Osteocyte (in vitro differentiated cells): ENCODE measurements at regions not wholly inside any gene's neighbourhood (a gene's known extent, or its start where the extent isn't known, plus 50 kb on each side); places are given as distances from the start of the nearest gene placed in this dataset.

Experiments used
- DNase-seq: peaks from one replicate; pipeline ENCODE4 v3.0.0; 2021; ENCODE audit warnings: mixed read lengths; ENCODE audit not compliant: unreplicated experiment; ENCODE audit errors: extremely low spot score
- H3K27ac Mint-ChIP-seq: one replicate; pipeline ENCODE4 v1.8.0; 2021; ENCODE audit warnings: mild to moderate bottlenecking, mixed read lengths; ENCODE audit not compliant: unreplicated experiment
- H3K27me3 Mint-ChIP-seq: one replicate; pipeline ENCODE4 v1.8.0; 2021; ENCODE audit warnings: mixed read lengths; ENCODE audit not compliant: unreplicated experiment
- H3K36me3 Mint-ChIP-seq: one replicate; pipeline ENCODE4 v1.8.0; 2021; ENCODE audit warnings: mixed read lengths; ENCODE audit not compliant: unreplicated experiment
- H3K4me1 Mint-ChIP-seq: one replicate; pipeline ENCODE4 v1.8.0; 2021; ENCODE audit warnings: mixed read lengths; ENCODE audit not compliant: unreplicated experiment
- H3K4me3 Mint-ChIP-seq: one replicate; pipeline ENCODE4 v1.8.0; 2021; ENCODE audit warnings: mild to moderate bottlenecking, moderate library complexity, mixed read lengths; ENCODE audit not compliant: unreplicated experiment
- H3K9me3 Mint-ChIP-seq: one replicate; pipeline ENCODE4 v1.8.0; 2021; ENCODE audit warnings: mixed read lengths; ENCODE audit not compliant: unreplicated experiment
- TF ChIP-seq, protein P1 (sequence below): fragments of 200-600 bp; sonication (generic); IDR thresholded peaks from 2 replicates; pipeline ENCODE4 v1.5.0; 2021; ENCODE audit warnings: antibody characterized with exemption, mild to moderate bottlenecking, moderate library complexity

GRCh38 chr2:150858382-150858781, 370.9 kb upstream of the RND3 start:
- H3K27me3 Mint-ChIP-seq, result no peaks in the 10 kb centered on the region
- H3K4me1 Mint-ChIP-seq, result no peaks in the 10 kb centered on the region
- no peaks in the 10 kb centered on the region for H3K36me3 Mint-ChIP-seq
- H3K27ac Mint-ChIP-seq, result no peak overlapping the region
- no peak for DNase-seq
- H3K4me3 Mint-ChIP-seq, result no peak overlapping the region
- TF ChIP-seq, protein P1, sequence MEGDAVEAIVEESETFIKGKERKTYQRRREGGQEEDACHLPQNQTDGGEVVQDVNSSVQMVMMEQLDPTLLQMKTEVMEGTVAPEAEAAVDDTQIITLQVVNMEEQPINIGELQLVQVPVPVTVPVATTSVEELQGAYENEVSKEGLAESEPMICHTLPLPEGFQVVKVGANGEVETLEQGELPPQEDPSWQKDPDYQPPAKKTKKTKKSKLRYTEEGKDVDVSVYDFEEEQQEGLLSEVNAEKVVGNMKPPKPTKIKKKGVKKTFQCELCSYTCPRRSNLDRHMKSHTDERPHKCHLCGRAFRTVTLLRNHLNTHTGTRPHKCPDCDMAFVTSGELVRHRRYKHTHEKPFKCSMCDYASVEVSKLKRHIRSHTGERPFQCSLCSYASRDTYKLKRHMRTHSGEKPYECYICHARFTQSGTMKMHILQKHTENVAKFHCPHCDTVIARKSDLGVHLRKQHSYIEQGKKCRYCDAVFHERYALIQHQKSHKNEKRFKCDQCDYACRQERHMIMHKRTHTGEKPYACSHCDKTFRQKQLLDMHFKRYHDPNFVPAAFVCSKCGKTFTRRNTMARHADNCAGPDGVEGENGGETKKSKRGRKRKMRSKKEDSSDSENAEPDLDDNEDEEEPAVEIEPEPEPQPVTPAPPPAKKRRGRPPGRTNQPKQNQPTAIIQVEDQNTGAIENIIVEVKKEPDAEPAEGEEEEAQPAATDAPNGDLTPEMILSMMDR, result no peak
- H3K9me3 Mint-ChIP-seq, result no peaks in the 10 kb centered on the region

GRCh38 chr2:150856596-150857281, 369.3 kb upstream of the RND3 start:
- DNase-seq, result no peak
- Mint-ChIP-seq H3K4me3 (no peak overlapping the region), H3K9me3 (no peaks in the 10 kb centered on the region), H3K27me3 (no peaks in the 10 kb centered on the region), H3K4me1 (no peaks in the 10 kb centered on the region), H3K36me3 (no peaks in the 10 kb centered on the region), H3K27ac (no peak overlapping the region)
- TF ChIP-seq, protein P1, result no peak

DNA sequence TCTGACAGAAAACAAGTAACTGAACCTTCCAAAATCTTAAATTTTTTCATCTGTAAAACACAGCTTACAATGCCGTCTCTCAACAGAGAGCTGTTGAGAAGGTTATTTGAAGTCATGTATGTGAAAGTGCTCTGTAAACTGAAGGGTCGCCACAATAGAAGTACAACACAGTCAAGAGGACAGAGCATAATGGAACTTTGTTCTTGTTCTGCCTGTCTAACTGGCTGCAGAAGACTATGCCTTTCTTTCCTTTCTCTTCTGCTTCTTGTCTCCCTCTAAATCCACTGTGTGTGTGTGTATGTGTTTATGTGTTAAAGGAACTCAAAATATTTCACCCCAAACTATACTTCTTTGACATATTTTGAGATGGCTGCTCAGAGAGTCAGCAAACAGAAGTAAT, 365.8 kb upstream of the RND3 start:
- Mint-ChIP-seq H3K4me3 (no peak overlapping the region), H3K9me3 (peaks cover 11% of the 10 kb centered on the region), H3K27ac (no peak overlapping the region), H3K27me3 (no peaks in the 10 kb centered on the region), H3K4me1 (no peaks in the 10 kb centered on the region), H3K36me3 (no peaks in the 10 kb centered on the region)
- TF ChIP-seq, protein P1, result no peak
- DNase-seq, result no peak

GRCh38 chr2:150850641-150851040, 363.2 kb upstream of the RND3 start:
- DNase-seq, result no peak
- H3K27me3 Mint-ChIP-seq, result no peaks in the 10 kb centered on the region
- peaks cover 11% of the 10 kb centered on the region for H3K9me3 Mint-ChIP-seq
- no peak overlapping the region for H3K27ac Mint-ChIP-seq
- TF ChIP-seq, protein P1, result no peak
- H3K36me3 Mint-ChIP-seq, result no peaks in the 10 kb centered on the region
- no peak overlapping the region for H3K4me3 Mint-ChIP-seq
- H3K4me1 Mint-ChIP-seq, result no peaks in the 10 kb centered on the region

DNA sequence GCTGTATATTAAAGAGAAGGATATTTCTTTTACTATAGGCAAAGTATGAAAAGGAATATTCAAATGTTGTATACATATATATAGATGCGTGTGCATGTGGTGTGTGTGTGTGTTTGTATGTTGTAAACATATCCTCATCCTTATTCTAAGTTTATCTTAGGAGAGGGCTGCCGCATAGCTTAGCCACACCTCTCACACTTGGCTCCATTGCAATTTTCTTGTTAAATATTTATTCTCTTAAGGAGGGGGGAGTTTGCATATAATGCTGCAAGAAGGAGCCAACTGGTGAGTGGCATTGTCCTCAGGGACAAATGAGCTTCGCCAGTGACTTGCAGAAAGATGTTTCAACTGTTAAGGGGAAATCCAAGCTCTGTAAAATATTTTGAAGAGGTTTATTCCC, 360.1 kb upstream of the RND3 start:
- DNase-seq, result no peak
- Mint-ChIP-seq H3K27ac (no peak overlapping the region), H3K4me1 (no peaks in the 10 kb centered on the region), H3K9me3 (peaks cover 11% of the 10 kb centered on the region), H3K27me3 (no peaks in the 10 kb centered on the region), H3K4me3 (no peak overlapping the region), H3K36me3 (no peaks in the 10 kb centered on the region)
- TF ChIP-seq, protein P1, result no peak
